Kidney (tissue), 13 donors: ENCODE measurements at regions not wholly inside any gene's neighbourhood (a gene's known extent, or its start where the extent isn't known, plus 50 kb on each side); places are given as distances from the start of the nearest gene placed in this dataset.
A peak's percentile ranks its signal among the peaks of the same experiment; 100 is the strongest.

Experiments
- DNase-seq, 5 donors: peaks; one replicate each; pipeline ENCODE4 v3.0.0-alpha.2; 2013 to 2020
- FAIRE-seq: peaks from 2 replicates; lab custom pipeline; 2012; peaks lifted over from hg19 to GRCh38; lab: Jason Lieb, UNC
- H3K27ac ChIP-seq, 2 donors: one replicate each; pipeline ENCODE4 v1.7.0; 2013; ENCODE audit warnings: low read depth in 2 of 2, low read length in 2 of 2, inconsistent platforms in 1 of 2
- H3K27me3 ChIP-seq: one replicate; pipeline ENCODE4 v1.7.1; 2013; ENCODE audit warnings: low read length, inconsistent platforms; ENCODE audit not compliant: control insufficient read depth, insufficient read depth
- H3K36me3 ChIP-seq, 3 donors: one replicate each; pipeline versions ENCODE4 v1.7.0 to v1.7.1; 2013; ENCODE audit warnings: low read length in 3 of 3, control low read depth in 1 of 3, inconsistent platforms in 1 of 3; ENCODE audit not compliant: insufficient read depth in 3 of 3, control insufficient read depth in 2 of 3
- H3K4me1 ChIP-seq, 3 donors: one replicate each; pipeline versions ENCODE4 v1.7.0 to v1.7.1; 2013; ENCODE audit warnings: low read length in 3 of 3, inconsistent platforms in 1 of 3, low read depth in 1 of 3; ENCODE audit not compliant: control insufficient read depth in 2 of 3, insufficient read depth in 2 of 3
- H3K4me3 ChIP-seq, 3 donors: one replicate each; pipeline versions ENCODE4 v1.7.0 to v1.8.1; 2013; ENCODE audit warnings: low read length in 3 of 3, control low read depth in 1 of 3, inconsistent platforms in 1 of 3
- H3K9ac ChIP-seq, 3 donors: one replicate each; pipeline versions ENCODE4 v1.7.0 to v1.7.1; 2013; ENCODE audit warnings: low read length in 3 of 3, control low read depth in 1 of 3, inconsistent platforms in 1 of 3
- H3K9me3 ChIP-seq, 3 donors: one replicate each; pipeline versions ENCODE4 v1.7.0 to v1.7.1; 2013; ENCODE audit warnings: low read length in 3 of 3, control low read depth in 1 of 3, inconsistent platforms in 1 of 3; ENCODE audit not compliant: control insufficient read depth in 2 of 3, insufficient read depth in 1 of 3
- CTCF ChIP-seq: IDR thresholded peaks from 3 replicates; pipeline ENCODE4 v1.5.1; 2012; ENCODE audit warnings: mild to moderate bottlenecking, moderate library complexity, borderline replicate concordance; ENCODE audit not compliant: insufficient read depth; ENCODE audit errors: extremely low read depth
- intact Hi-C: fragments of 100-400 bp; cut with DNase I; formaldehyde crosslinking; loops from one replicate; pipeline ENCODE4 v1.11.1; 2022
- donor health status: control.
- donor health status: control.
- donor health status: control.
- donor health status: control.
- donor health status: control.
- donor health status: DM: yes; HTN: yes; CAD: no.
- donor health status: Normal renal cell carcinoma (clear cell type).

GRCh38 chr1:96240438-96240837, 481.1 kb upstream of the PTBP2 start:
- intact Hi-C loops: no loop called here
- Histone ChIP-seq H3K4me3 (no peak overlapping the region), H3K9ac (no peak overlapping the region), H3K4me1 (no peaks in the 10 kb centered on the region), H3K27ac (no peak overlapping the region), H3K27me3 (no peaks in the 10 kb centered on the region), H3K36me3 (no peaks in the 10 kb centered on the region), H3K9me3 (no peaks in the 10 kb centered on the region)
- FAIRE-seq (no peak), DNase-seq (no peak)
- no peak for TF ChIP-seq CTCF

GRCh38 chr1:96253246-96254035, 468.1 kb upstream of the PTBP2 start:
- H3K4me1 ChIP-seq: no peaks in the 10 kb centered on the region
- no peaks in the 10 kb centered on the region for H3K9me3 ChIP-seq
- no peak overlapping the region for H3K27ac ChIP-seq
- no peak for TF ChIP-seq CTCF
- H3K4me3 ChIP-seq: no peak overlapping the region
- DNase-seq (no peak), FAIRE-seq (peak; percentile 25)
- no peaks in the 10 kb centered on the region for H3K27me3 ChIP-seq
- intact Hi-C loops: no loop called here
- no peak overlapping the region for H3K9ac ChIP-seq
- H3K36me3 ChIP-seq: no peaks in the 10 kb centered on the region

- no peak for DNase-seq
- intact Hi-C loops: no loop called here
- Histone ChIP-seq H3K27me3 (no peaks in the 10 kb centered on the region), H3K9me3 (no peaks in the 10 kb centered on the region), H3K36me3 (no peaks in the 10 kb centered on the region), H3K27ac (no peak overlapping the region), H3K9ac (no peak overlapping the region), H3K4me3 (no peak overlapping the region), H3K4me1 (no peaks in the 10 kb centered on the region)
- TF ChIP-seq CTCF: no peak
- no peak for FAIRE-seq
Measured at GRCh38 chr1:96256130-96256790, 465.3 kb upstream of the PTBP2 start.
